T47D (cell line): ENCODE measurements at regions not wholly inside any gene's neighbourhood (a gene's known extent, or its start where the extent isn't known, plus 50 kb on each side); places are given as distances from the start of the nearest gene placed in this dataset.
"Not testable (repeated sequence)": the region's sequence is repeated elsewhere in the genome, so short reads cannot be mapped to it uniquely, and the experiment has no call there.

Experiments used
- DNase-seq, 2 experiments: peaks; one replicate each; pipeline versions ENCODE4 v3.0.0 to v3.0.0-alpha.2; 2011 to 2012; ENCODE audit warnings: low read depth in 1 of 2, low spot score in 1 of 2
- JUND ChIP-seq: IDR thresholded peaks from 2 replicates; pipeline ENCODE4 v1.6.1; 2012; ENCODE audit warnings: low read depth
- in situ Hi-C: cut with HindIII; loops from 2 replicates; pipeline ENCODE4 v1.10.0; 2016; ENCODE audit warnings: low sequenced_read_pairs, low pct_unique_long_range_greater_than_20kb

DNA sequence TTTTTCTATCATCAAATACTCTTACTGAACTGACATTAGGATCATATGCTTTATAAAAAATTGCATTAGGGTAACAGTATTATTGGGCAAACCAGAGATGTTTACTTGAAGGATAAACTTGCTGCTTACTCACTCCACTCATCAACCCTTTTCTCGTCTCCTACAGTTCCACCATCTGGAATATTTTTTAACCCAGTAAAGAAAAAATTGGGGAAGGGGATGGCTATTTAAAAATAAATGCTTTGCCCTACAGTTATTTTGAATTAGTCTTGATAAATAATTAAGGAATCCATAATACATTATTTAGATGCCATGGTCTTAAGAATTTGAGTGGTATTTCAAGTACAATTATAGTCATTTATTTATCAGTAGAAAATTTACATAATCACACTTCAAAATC, 225.8 kb downstream of the MEF2C start:
- TF ChIP-seq JUND = no peak
- in situ Hi-C loops = no loop called here
- DNase-seq = no peak

DNA sequence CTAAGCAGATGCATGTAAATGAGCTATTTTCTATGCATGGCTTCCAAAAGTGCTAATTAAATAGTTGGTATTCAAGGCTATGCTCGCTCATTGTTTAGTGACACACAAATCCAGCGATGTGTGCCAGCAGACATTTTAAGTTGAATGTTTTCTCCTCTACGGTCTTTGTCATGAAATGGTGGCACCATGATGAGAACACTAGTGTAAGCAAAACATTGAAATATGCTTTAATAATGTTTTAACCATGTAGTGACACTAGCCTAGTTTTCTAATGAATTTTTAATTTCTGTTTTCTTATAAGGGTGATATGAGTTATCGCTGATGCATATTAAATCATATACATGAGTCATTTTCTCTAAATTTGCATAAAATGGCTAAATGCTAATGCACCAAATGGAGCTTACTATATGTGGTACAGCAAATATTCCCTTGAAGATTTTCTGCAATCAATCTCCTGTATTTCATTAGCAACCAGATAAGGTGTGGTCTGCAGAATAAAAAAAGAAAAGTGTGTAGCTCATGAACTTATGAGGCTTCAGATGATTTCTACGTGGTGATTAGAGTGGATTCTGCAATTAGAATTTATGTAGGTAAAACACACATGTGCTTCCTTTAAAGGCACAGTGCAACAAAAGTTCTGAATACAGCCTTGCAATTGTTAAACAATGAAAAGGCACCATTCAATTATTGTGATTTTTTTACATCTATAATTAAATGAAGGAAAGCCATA, 226.6 kb downstream of the MEF2C start:
- in situ Hi-C loops = no loop called here
- no peak for DNase-seq
- no peak for TF ChIP-seq JUND

DNA sequence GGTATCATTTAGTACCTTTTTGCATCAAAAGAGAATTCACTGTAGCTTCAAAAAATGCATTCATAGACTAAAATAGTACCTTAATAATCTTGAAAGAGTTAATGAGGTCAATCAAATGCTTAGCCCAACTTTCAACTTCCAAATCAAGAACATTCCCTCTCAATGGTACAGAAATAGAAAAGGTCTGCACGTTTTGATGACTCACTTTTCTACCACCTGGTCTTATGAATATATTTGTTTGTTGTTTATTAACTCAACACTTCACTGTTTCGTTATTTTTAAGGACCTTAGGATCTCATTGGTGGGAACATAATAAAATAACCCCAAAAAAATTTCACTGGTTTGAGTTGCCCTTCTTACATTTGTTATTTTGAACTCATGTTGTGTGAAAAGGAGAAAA, 229.5 kb downstream of the MEF2C start:
- DNase-seq = no peak

DNA sequence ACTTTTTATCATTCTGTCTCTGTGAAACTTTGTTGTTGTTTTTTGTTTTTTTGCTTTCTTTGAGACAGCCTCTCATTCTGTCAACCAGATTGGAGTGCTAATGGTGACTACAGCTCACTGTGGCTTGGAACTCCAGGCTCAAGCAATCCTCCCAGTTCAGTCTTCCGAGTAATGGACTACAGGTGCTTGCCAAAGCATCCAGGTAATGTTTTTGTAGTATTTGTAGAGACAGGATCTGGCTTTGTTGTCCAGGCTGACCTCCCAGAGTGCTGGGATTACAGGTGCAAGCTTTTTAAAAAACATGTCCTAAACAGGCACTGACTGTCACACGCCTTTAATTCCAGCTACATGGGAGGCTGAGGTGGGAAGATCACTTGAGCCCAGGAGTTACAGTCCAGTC, 235.1 kb downstream of the MEF2C start:
- DNase-seq = no peak
- no peak for TF ChIP-seq JUND
- in situ Hi-C loops = no loop called here

More for the DNA sequence above, 229.5 kb downstream of the MEF2C start:
- no peak for TF ChIP-seq JUND
- in situ Hi-C loops = no loop called here

DNA sequence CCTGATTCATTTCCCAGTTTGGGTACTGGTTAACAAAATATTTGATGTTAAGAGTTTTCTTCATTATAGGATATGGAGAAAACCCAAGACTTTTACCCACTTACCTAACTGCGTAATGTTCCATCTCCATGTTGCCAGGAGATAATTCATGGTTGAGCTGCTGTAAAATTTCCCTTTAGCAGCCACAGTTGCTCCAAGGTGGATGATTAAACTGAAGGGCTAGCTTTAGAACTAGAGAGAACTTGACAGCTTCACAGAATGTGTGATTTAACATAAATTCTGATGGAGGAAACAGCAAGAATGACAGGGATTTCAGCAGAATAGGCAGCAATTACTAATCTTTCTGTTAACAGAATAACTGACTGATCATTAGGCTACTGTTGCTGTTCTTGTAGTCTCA, 236.1 kb downstream of the MEF2C start:
- no peak for TF ChIP-seq JUND
- in situ Hi-C loops = no loop called here
- DNase-seq = no peak

DNA sequence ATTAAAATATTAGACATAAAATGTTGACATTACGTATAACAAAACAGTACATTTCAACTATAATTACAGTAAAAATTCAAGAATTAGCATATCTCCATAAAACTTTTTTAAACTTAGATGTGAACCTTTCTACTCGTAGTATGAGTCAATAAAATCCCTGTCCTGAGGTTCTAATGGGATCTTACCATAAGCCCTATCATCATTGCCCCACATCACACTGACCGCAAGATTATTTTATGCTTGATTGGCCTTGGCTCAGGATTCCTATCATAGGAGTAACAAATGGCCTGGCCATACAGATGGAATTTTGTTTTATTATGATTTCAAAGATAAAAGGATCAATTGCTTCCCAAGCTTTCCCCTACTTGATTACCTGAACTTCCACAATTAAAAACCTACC, 238.3 kb downstream of the MEF2C start:
- in situ Hi-C loops = no loop called here
- DNase-seq = no peak
- TF ChIP-seq JUND = no peak

DNA sequence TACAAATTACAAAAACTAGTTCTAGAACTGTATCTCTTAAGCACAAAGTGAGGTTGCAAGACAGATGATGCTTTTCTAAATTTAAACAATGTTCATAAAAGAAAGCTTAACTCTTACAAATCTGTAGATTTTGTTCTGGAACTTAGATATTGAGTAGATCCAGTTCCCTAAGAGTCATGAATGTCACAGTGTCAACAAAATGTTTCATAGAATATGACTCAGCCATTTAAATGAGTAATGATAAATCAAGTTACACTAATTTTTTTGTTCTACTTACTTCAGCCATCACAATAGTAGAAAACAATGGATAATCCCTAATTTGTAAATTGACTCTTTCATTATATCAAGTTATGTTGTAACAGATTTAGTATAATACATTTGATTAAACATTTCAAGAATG, 239.7 kb downstream of the MEF2C start:
- DNase-seq = no peak
- TF ChIP-seq JUND = no peak
- in situ Hi-C loops = no loop called here

DNA sequence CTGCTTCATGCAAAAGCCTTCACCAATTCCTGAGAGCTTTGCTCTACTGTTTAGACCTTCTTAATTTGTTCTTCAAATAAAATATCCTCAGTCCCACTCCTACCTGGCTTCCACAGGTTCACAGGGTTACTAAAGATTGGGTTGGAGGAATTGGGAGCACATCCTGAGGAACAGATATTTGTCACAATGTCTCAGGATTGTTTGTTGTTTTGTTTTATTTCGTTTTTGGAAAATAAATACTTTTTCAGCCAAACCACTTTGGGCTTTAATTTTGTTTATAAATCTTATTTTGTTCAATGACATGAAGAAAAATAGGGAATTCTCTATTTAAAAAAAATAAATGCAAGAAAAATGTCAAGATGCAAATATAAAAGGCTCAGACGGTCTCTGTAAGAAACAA, 249.0 kb downstream of the MEF2C start:
- no peak for TF ChIP-seq JUND
- in situ Hi-C loops = no loop called here
- no peak for DNase-seq

DNA sequence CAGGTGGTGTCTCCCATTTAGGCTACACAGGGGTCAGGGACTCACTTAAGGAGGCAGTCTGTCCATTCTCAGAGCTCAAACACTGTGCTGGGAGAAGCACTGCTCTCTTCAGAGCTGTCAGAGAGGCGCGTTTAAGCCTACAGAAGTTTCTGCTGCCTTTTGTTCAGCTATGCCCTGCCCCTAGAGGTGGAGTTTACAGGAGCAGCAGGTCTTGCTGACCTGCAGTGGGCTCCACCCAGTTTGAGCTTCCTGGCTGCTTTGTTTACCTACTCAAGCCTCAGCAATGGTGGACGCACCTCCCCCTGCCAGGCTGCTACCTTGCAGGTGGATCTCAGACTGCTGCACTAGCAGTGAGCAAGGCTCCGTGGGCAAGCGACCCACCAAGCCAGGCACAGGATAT, 260.1 kb downstream of the MEF2C start:
- in situ Hi-C loops = not testable (repeated sequence)
- peak in 1 of 2 experiments; percentile 73 for DNase-seq

DNA sequence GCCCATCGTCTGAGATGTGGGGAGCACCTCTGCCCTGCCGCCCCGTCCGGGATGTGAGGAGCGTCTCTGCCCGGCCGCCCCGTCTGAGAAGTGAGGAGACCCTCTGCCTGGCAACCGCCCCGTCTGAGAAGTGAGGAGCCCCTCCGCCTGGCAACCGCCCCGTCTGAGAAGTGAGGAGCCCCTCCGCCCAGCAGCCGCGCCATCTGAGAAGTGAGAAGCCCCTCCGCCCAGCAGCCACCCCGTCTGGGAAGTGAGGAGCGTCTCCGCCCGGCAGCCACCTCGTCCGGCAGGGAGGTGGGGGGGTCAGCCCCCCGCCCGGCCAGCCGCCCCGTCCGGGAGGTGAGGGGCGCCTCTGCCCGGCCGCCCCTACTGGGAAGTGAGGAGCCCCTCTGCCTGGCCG, 267.2 kb downstream of the MEF2C start:
- DNase-seq, in situ Hi-C loops: not testable (repeated sequence)

DNA sequence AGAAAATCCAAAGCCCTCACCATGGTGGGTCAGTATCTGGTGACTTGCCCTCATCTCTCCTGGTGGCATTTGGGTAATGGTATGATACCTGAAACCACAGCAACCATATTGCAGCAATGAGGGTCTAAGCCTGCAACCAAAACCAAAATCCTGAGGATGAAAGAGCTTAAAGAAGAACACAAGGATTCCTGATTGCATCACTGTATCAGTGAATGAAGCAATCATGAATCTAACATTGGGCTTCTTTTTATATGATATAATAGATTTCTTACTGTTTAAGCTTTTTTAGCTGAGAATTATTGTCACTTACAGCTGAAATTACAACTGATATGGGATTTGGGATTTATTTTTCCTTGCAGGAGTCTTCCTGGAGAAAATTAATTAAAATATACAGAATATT, 269.9 kb downstream of the MEF2C start:
- no peak for DNase-seq
- in situ Hi-C loops = no loop called here
- no peak for TF ChIP-seq JUND

DNA sequence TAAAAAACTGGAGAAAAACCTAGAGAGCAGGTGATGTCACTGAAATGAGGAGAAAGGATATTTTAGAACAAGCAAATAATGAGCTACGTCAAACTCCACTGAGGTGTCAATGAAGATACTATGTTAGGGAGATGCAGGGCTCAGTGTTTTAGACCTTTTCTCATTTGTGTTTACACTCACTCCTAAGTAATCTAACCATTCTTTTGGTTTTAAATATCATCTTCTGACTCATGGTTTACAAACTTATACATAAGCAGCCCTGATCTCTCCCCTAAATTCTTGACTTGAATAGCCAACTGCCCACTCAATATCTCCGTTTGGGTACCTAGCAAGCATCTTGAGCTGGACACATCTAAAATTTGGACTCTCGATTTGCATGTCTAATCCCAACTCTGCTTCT, 272.4 kb downstream of the MEF2C start:
- in situ Hi-C loops = no loop called here
- no peak for TF ChIP-seq JUND
- DNase-seq = no peak

DNA sequence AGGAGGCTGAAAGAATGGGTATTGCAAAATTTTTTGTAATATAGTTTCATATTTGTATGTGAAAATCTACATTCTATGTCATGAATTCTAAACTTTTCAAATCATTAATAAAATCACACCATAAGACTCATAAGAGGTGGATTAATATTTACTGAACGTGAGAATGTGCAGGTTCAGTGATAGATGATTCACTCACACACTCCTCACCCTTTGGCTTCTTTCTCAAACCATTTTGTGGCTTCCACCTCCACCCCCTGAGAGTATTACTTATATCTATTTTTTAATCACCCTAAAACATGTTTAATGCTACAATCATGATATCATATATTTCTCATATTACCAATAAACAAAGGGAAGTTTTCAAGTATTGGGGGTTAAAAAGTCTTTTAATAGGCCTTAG, 275.5 kb downstream of the MEF2C start:
- DNase-seq = no peak
- no peak for TF ChIP-seq JUND
- in situ Hi-C loops = no loop called here

DNA sequence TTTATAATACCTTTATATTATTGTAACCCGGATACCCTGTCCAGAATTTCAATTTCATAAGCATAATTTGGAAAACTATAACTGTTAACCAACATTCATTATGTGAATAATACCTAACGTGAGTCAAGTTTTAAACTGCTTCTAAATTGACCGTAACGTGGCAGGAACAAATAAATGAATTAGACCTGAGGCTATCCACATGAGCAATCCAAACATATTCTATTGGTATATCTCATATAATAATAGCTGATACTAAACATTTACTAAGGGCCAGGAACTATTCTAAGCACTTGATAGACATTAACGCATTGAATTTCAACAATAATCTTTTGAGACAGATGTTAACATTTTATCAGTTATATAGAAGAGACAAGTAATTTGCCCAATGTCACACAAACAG, 276.4 kb downstream of the MEF2C start:
- in situ Hi-C loops = no loop called here
- no peak for DNase-seq
- TF ChIP-seq JUND = no peak
